Activated CD4-positive, alpha-beta T cell treated with anti-CD3 and anti-CD28 coated beads, Interleukin-2, amount 50 U/mL, for 4 hours (primary cell): ENCODE measurements at regions not wholly inside any gene's neighbourhood (a gene's known extent, or its start where the extent isn't known, plus 50 kb on each side); places are given as distances from the start of the nearest gene placed in this dataset.
"Not testable (repeated sequence)": the region's sequence is repeated elsewhere in the genome, so short reads cannot be mapped to it uniquely, and the experiment has no call there.

Source experiments
- DNase-seq, 2 experiments: peaks; one replicate each; pipeline ENCODE4 v3.0.0-alpha.2; 2020

GRCh38 chr14:105894978-105895881 lies 368.8 kb downstream of the TMEM121 start:
- DNase-seq, result no peak

GRCh38 chr14:105896206-105896605 lies 369.8 kb downstream of the TMEM121 start:
- DNase-seq, result not testable (repeated sequence)

- not testable (repeated sequence) for DNase-seq
Measured at GRCh38 chr14:105896961-105897724, 370.8 kb downstream of the TMEM121 start.

GRCh38 chr14:105897725-105898113 lies 371.3 kb downstream of the TMEM121 start:
- DNase-seq, result no peak

GRCh38 chr14:105898482-105899010 lies 372.2 kb downstream of the TMEM121 start:
- no peak for DNase-seq

GRCh38 chr14:105899071-105899641 lies 372.8 kb downstream of the TMEM121 start:
- no peak for DNase-seq

- DNase-seq, result no peak
Measured at GRCh38 chr14:105899657-105900397, 373.4 kb downstream of the TMEM121 start.

- DNase-seq, result no peak
Measured at GRCh38 chr14:105900398-105901160, 374.2 kb downstream of the TMEM121 start.

GRCh38 chr14:105901226-105901625 lies 374.8 kb downstream of the TMEM121 start:
- DNase-seq, result no peak

GRCh38 chr14:105902131-105902898 lies 375.9 kb downstream of the TMEM121 start:
- DNase-seq, result no peak

- DNase-seq, result not testable (repeated sequence)
Measured at GRCh38 chr14:105902899-105903165, 376.4 kb downstream of the TMEM121 start.

- DNase-seq, result no peak
Measured at GRCh38 chr14:105903971-105904370, 377.6 kb downstream of the TMEM121 start.

- DNase-seq, result no peak
Measured at GRCh38 chr14:105904379-105904778, 378.0 kb downstream of the TMEM121 start.

GRCh38 chr14:105905456-105905855 lies 379.1 kb downstream of the TMEM121 start:
- DNase-seq, result no peak

- no peak for DNase-seq
Measured at GRCh38 chr14:105907276-105907675, 380.9 kb downstream of the TMEM121 start.

- DNase-seq, result no peak
Measured at GRCh38 chr14:105908006-105908405, 381.6 kb downstream of the TMEM121 start.

- DNase-seq, result no peak
Measured at GRCh38 chr14:105908481-105908911, 382.1 kb downstream of the TMEM121 start.

GRCh38 chr14:105909046-105909827 lies 382.9 kb downstream of the TMEM121 start:
- no peak for DNase-seq

- not testable (repeated sequence) for DNase-seq
Measured at GRCh38 chr14:105909828-105910120, 383.4 kb downstream of the TMEM121 start.

- DNase-seq, result no peak
Measured at GRCh38 chr14:105910426-105910825, 384.0 kb downstream of the TMEM121 start.
